Karpas-422 (cell line): ENCODE measurements at regions not wholly inside any gene's neighbourhood (a gene's known extent, or its start where the extent isn't known, plus 50 kb on each side); places are given as distances from the start of the nearest gene placed in this dataset.
"Not testable (repeated sequence)": the region's sequence is repeated elsewhere in the genome, so short reads cannot be mapped to it uniquely, and the experiment has no call there.

Experiments used
- DNase-seq: peaks from one replicate; pipeline ENCODE4 v3.0.0-alpha.2; 2015
- H2AFZ ChIP-seq: fragments of 200-600 bp; sonication (generic); 2 replicates; pipeline ENCODE4 v1.6.1; 2014; ENCODE audit warnings: antibody characterized with exemption, low read length, mixed read lengths
- H3K27ac ChIP-seq: fragments of 200-600 bp; sonication (generic); 2 replicates; pipeline ENCODE4 v1.5.1; 2014; ENCODE audit warnings: mild to moderate bottlenecking, low read length, moderate library complexity
- H3K27me3 ChIP-seq: fragments of 200-600 bp; sonication (generic); 2 replicates; pipeline ENCODE4 v1.6.1; 2014; ENCODE audit warnings: low read length, mixed read lengths
- H3K36me3 ChIP-seq: fragments of 200-600 bp; sonication (generic); 2 replicates; pipeline ENCODE4 v1.6.1; 2014; ENCODE audit warnings: low read length, mixed read lengths; ENCODE audit not compliant: insufficient read depth
- H3K4me1 ChIP-seq: fragments of 200-600 bp; sonication (generic); 2 replicates; pipeline ENCODE4 v1.6.1; 2014; ENCODE audit warnings: mild to moderate bottlenecking, low read length, mixed read lengths
- H3K4me2 ChIP-seq: fragments of 200-600 bp; sonication (generic); 2 replicates; pipeline ENCODE4 v1.6.1; 2014; ENCODE audit warnings: low read length, low read depth, mild to moderate bottlenecking; ENCODE audit not compliant: poor library complexity, severe bottlenecking
- H3K4me3 ChIP-seq: fragments of 200-600 bp; sonication (generic); 2 replicates; pipeline ENCODE4 v1.5.1; 2014; ENCODE audit warnings: mild to moderate bottlenecking, antibody characterized with exemption, low read length, mixed read lengths
- H3K79me2 ChIP-seq: fragments of 200-600 bp; sonication (generic); 2 replicates; pipeline ENCODE4 v1.6.1; 2014; ENCODE audit warnings: mild to moderate bottlenecking, low read length, mixed read lengths
- H3K9ac ChIP-seq: fragments of 200-600 bp; sonication (generic); 2 replicates; pipeline ENCODE4 v1.6.0; 2014; ENCODE audit warnings: low read length
- H3K9me2 ChIP-seq: fragments of 200-600 bp; sonication (generic), shearing (Covaris generic); replicated peaks from 2 replicates; pipeline ENCODE4 v1.6.0; 2014; ENCODE audit warnings: mild to moderate bottlenecking, low read length, moderate library complexity; ENCODE audit not compliant: insufficient read depth
- H3K9me3 ChIP-seq: fragments of 300-700, 200-600 bp; sonication (generic); 2 replicates; pipeline ENCODE4 v1.6.1; 2014; ENCODE audit warnings: low read length, mixed read lengths
- H4K20me1 ChIP-seq: fragments of 200-600 bp; sonication (generic); 2 replicates; pipeline ENCODE4 v1.6.1; 2014; ENCODE audit warnings: mild to moderate bottlenecking, antibody characterized with exemption, low read length, low read depth; ENCODE audit not compliant: insufficient read depth

DNA sequence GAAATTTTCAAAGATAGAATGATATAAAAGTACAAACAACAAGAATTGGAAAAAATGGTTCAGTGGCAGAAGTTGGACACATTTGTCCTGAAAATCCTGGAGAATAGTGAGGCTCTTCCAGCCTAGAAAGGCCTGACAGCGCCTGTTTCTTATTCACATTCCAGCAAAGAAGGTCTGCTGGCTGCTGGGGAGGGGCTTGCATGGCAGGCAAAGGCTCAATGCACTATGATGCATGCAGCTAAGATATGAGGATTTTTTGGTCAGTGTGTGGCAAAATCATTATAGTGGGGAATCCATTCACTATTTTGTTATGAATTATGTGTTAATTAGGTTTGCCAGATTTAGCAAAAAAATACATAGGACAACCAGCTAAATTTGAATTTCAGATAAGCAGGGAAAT is 243.9 kb upstream of the SLC30A5 start:
- H3K4me2 ChIP-seq = no peak overlapping the region

GRCh38 chr5:68861099-68861498 is 232.7 kb upstream of the SLC30A5 start:
- Histone ChIP-seq H3K27ac (no peak overlapping the region), H4K20me1 (no peaks in the 10 kb centered on the region), H3K4me1 (no peaks in the 10 kb centered on the region), H3K27me3 (no peaks in the 10 kb centered on the region; the same call in 1 of the 2 replicates), H3K9me3 (peaks cover 10% of the 10 kb centered on the region), H2AFZ (no peak overlapping the region), H3K9ac (no peak overlapping the region), H3K36me3 (no peaks in the 10 kb centered on the region), H3K9me2 (no peaks in the 10 kb centered on the region), H3K4me2 (no peak overlapping the region), H3K4me3 (no peak overlapping the region), H3K79me2 (no peaks in the 10 kb centered on the region)
- DNase-seq = no peak

More for the DNA sequence above, 243.9 kb upstream of the SLC30A5 start:
- Histone ChIP-seq H3K9ac (no peak overlapping the region), H3K79me2 (no peaks in the 10 kb centered on the region), H3K9me3 (no peaks in the 10 kb centered on the region), H3K27me3 (no peaks in the 10 kb centered on the region), H2AFZ (no peak overlapping the region), H3K36me3 (no peaks in the 10 kb centered on the region), H3K4me1 (no peaks in the 10 kb centered on the region), H3K27ac (no peak overlapping the region), H4K20me1 (no peaks in the 10 kb centered on the region), H3K9me2 (no peaks in the 10 kb centered on the region), H3K4me3 (no peak overlapping the region)
- DNase-seq = no peak

DNA sequence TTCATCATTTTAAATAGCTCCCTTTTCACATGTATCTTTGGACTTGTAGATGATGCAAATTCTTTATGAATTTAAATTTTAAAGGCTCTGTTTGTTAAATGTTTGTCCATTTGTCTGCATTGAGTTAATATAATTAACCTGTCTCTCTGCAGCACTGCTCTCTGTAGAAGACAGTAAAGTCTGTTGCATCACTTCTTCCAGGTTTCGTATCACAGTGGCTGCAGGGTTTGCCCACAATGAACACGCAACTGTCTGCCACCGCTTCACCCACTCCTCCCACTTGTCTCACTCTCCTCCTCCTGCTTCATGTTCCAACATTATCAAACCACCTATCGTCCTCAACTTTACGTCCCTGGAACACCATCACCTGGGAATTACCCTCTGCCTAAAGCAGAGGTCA is 231.3 kb upstream of the SLC30A5 start:
- no peaks in the 10 kb centered on the region for H3K9me2 ChIP-seq
- H3K36me3 ChIP-seq = no peaks in the 10 kb centered on the region
- no peak overlapping the region for H3K4me2 ChIP-seq
- no peaks in the 10 kb centered on the region for H3K79me2 ChIP-seq
- H3K4me3 ChIP-seq = no peak overlapping the region
- peaks cover 10% of the 10 kb centered on the region for H3K9me3 ChIP-seq
- H2AFZ ChIP-seq = no peak overlapping the region
- H3K27me3 ChIP-seq = no peaks in the 10 kb centered on the region; the same call in 1 of the 2 replicates
- no peak overlapping the region for H3K9ac ChIP-seq
- no peaks in the 10 kb centered on the region for H4K20me1 ChIP-seq
- no peak overlapping the region for H3K27ac ChIP-seq
- no peak for DNase-seq
- H3K4me1 ChIP-seq = no peaks in the 10 kb centered on the region

DNA sequence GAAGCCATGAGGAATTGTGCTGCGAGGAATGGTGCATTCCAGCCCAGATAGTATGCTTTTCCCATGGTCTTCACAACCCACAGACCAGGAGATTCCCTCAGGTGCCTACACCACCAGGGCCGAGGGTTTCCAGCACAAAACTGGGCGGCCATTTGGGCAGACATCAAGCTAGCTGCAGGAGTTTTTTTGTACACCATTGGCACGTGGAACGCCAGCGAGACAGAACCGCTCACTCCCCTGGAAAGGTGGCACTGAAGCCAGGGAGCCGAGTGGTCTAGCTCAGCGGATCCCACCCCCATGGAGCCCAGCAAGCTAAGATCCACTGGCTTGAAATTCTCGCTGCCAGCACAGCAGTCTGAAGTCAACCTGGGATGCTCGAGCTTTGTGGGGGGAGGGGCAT is 228.6 kb upstream of the SLC30A5 start:
- DNase-seq, H3K4me2 ChIP-seq, H3K4me3 ChIP-seq, H3K9me2 ChIP-seq, H3K9me3 ChIP-seq, H3K79me2 ChIP-seq, H3K9ac ChIP-seq, H2AFZ ChIP-seq, H3K4me1 ChIP-seq, H3K27ac ChIP-seq, H4K20me1 ChIP-seq, H3K27me3 ChIP-seq, H3K36me3 ChIP-seq: not testable (repeated sequence)

GRCh38 chr5:68872088-68872839 is 221.6 kb upstream of the SLC30A5 start:
- no peaks in the 10 kb centered on the region for H3K79me2 ChIP-seq
- H3K27me3 ChIP-seq = no peaks in the 10 kb centered on the region
- H3K4me2 ChIP-seq = no peak overlapping the region
- no peak overlapping the region for H2AFZ ChIP-seq
- H3K27ac ChIP-seq = no peak overlapping the region
- H3K4me3 ChIP-seq = no peak overlapping the region
- H3K36me3 ChIP-seq = no peaks in the 10 kb centered on the region
- no peaks in the 10 kb centered on the region for H3K4me1 ChIP-seq
- no peaks in the 10 kb centered on the region for H4K20me1 ChIP-seq
- H3K9me3 ChIP-seq = no peaks in the 10 kb centered on the region
- H3K9me2 ChIP-seq = no peaks in the 10 kb centered on the region
- DNase-seq = no peak
- H3K9ac ChIP-seq = no peak overlapping the region

GRCh38 chr5:68873198-68873597 is 220.6 kb upstream of the SLC30A5 start:
- Histone ChIP-seq H3K27me3 (no peaks in the 10 kb centered on the region), H3K9me3 (no peaks in the 10 kb centered on the region), H3K79me2 (no peaks in the 10 kb centered on the region), H3K4me3 (no peak overlapping the region), H2AFZ (no peak overlapping the region), H4K20me1 (no peaks in the 10 kb centered on the region), H3K4me1 (no peaks in the 10 kb centered on the region), H3K9me2 (no peaks in the 10 kb centered on the region), H3K9ac (no peak overlapping the region), H3K36me3 (no peaks in the 10 kb centered on the region), H3K27ac (no peak overlapping the region), H3K4me2 (no peak overlapping the region)
- no peak for DNase-seq

DNA sequence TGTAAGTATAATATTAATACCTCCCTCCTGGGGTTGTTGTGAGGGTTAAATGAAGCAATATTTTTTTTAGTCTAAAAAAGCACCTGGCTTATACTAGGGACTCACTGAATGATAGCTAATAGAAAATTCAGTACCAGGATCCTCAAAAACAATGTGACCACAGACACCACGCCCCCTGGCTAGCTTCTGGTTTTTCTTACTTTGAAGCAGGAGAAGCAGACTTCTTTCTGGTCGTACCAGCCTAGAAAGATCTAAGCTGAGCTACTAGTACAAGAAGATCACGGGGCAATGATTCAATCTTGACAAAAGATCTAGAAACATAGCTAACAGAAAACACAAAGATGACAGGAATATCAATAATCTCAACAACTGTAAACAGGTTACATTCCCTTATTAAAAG is 218.5 kb upstream of the SLC30A5 start:
- Histone ChIP-seq H3K4me2 (no peak overlapping the region), H3K79me2 (no peaks in the 10 kb centered on the region), H3K36me3 (no peaks in the 10 kb centered on the region), H2AFZ (no peak overlapping the region), H3K27ac (no peak overlapping the region), H3K4me3 (no peak overlapping the region), H3K9ac (no peak overlapping the region), H4K20me1 (no peaks in the 10 kb centered on the region), H3K9me3 (no peaks in the 10 kb centered on the region), H3K27me3 (no peaks in the 10 kb centered on the region), H3K4me1 (no peaks in the 10 kb centered on the region), H3K9me2 (no peaks in the 10 kb centered on the region)
- no peak for DNase-seq

GRCh38 chr5:68883436-68883835 is 210.4 kb upstream of the SLC30A5 start:
- Histone ChIP-seq H2AFZ (no peak overlapping the region), H4K20me1 (no peaks in the 10 kb centered on the region), H3K4me1 (no peaks in the 10 kb centered on the region), H3K4me3 (no peak overlapping the region), H3K36me3 (no peaks in the 10 kb centered on the region), H3K9ac (no peak overlapping the region), H3K27me3 (0 out of 2 replicates have a peak, but pooled peaks cover 2% of the 10 kb centered on the region), H3K9me3 (no peaks in the 10 kb centered on the region), H3K79me2 (no peaks in the 10 kb centered on the region), H3K4me2 (no peak overlapping the region), H3K9me2 (no peaks in the 10 kb centered on the region), H3K27ac (no peak overlapping the region)
- DNase-seq = no peak
